ENCODE measurements at regions not wholly inside any gene's neighbourhood (a gene's known extent, or its start where the extent isn't known, plus 50 kb on each side); places are given as distances from the start of the nearest gene placed in this dataset.

GRCh38 chr21:15932726-15933125 lies 202.9 kb downstream of the USP25 start:
- Histone ChIP-seq H3K9me3 (ENCODE audit: control extremely low read depth in 1 of 5, control insufficient read depth in 4 of 5, insufficient read depth in 2 of 5, low read depth in 1 of 5, low read length in 4 of 5) (no peaks in the 10 kb centered on the region), H3K36me3 (ENCODE audit: control insufficient read depth in 4 of 4, insufficient read depth in 4 of 4, low read length in 3 of 4) (no peaks in the 10 kb centered on the region), H3K4me3 (ENCODE audit: control insufficient read depth in 1 of 7, extremely low read depth in 1 of 7, insufficient read depth in 4 of 7, low read depth in 2 of 7, low read length in 6 of 7) (no peak overlapping the region), H3K4me1 (ENCODE audit: control extremely low read depth in 1 of 4, control insufficient read depth in 4 of 4, insufficient read depth in 4 of 4, low read length in 3 of 4) (no peaks in the 10 kb centered on the region), H3K27me3 (replicated peaks in 2 of 5; ENCODE audit: control insufficient read depth in 4 of 5, insufficient read depth in 5 of 5, low read length in 4 of 5) (no peaks in the 10 kb centered on the region), H3K27ac (ENCODE audit: insufficient read depth in 1 of 2, low read depth in 1 of 2, low read length in 2 of 2, poor library complexity in 1 of 2, severe bottlenecking in 2 of 2) (no peak overlapping the region)
- ChIA-PET CTCF (no interaction called here), POLR2A (no interaction called here)
- WGBS (ENCODE audit: insufficient coverage): 96% methylated on average over 3 of the region's 5 CpGs
- no peak for DNase-seq

DNA sequence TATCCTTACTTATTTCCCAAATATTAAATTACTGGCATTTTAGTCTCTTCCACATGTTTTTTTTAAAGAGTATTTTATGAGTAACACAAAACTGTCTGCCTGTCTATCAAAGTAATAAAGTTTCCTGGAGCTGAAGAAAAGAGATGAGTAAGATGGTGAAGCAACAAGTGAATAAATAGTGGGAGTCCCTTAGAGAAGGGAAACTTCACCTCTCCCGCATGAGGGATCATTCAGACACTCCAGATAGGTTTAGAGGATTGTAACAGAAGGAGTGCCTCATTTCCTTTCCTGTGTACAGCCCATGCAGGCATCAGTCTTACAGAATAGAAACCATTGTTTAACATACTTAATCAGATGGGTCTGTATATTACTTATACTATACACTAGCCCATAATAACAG lies 205.7 kb downstream of the USP25 start:
- ChIA-PET POLR2A (no interaction called here), CTCF (no interaction called here)
- no peak overlapping the region for H3K27ac ChIP-seq (ENCODE audit: insufficient read depth in 1 of 2, low read depth in 1 of 2, low read length in 2 of 2, poor library complexity in 1 of 2, severe bottlenecking in 2 of 2)
- no peaks in the 10 kb centered on the region for H3K4me1 ChIP-seq (ENCODE audit: control extremely low read depth in 1 of 4, control insufficient read depth in 4 of 4, insufficient read depth in 4 of 4, low read length in 3 of 4)
- H3K36me3 ChIP-seq (ENCODE audit: control insufficient read depth in 4 of 4, insufficient read depth in 4 of 4, low read length in 3 of 4): no peaks in the 10 kb centered on the region
- DNase-seq: no peak
- H3K9me3 ChIP-seq (ENCODE audit: control extremely low read depth in 1 of 5, control insufficient read depth in 4 of 5, insufficient read depth in 2 of 5, low read depth in 1 of 5, low read length in 4 of 5): no peaks in the 10 kb centered on the region
- H3K4me3 ChIP-seq (ENCODE audit: control insufficient read depth in 1 of 7, extremely low read depth in 1 of 7, insufficient read depth in 4 of 7, low read depth in 2 of 7, low read length in 6 of 7): no peak overlapping the region
- H3K27me3 ChIP-seq (replicated peaks in 2 of 5; ENCODE audit: control insufficient read depth in 4 of 5, insufficient read depth in 5 of 5, low read length in 4 of 5): no peaks in the 10 kb centered on the region
- WGBS (ENCODE audit: insufficient coverage): 80% methylated on average over 1 of the region's 1 CpG

DNA sequence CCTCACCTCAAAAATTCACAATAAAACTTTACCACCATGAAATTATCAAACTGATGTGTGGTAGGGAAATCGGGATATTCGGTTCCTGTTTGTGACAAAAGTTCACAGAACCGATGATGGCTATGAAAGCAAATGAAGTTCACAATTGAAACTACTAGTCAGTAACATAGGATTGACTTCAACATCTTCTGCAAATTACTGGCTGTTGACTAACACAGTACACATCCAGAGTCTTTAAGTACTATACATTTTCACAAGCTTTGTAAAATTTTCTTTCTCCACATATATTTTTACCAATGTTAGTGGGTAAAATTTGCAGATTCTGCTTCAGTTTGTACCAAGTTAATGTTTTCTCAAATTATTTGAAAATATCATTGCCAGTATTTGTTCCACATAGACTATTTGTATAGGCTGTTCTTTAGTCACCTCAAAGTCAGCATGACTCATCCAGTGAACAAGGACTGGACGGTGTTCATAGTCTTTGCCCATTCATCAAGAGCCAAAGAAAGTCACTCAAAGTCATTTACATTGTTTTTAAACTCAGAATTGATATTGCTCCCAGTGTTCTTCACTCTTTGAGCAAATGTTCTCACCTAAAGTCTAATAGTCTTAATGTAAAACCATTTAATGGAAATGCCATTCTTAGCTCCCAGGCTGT lies 213.4 kb downstream of the USP25 start:
- Histone ChIP-seq H3K36me3 (ENCODE audit: control insufficient read depth in 4 of 4, insufficient read depth in 4 of 4, low read length in 3 of 4) (no peaks in the 10 kb centered on the region), H3K4me3 (ENCODE audit: control insufficient read depth in 1 of 7, extremely low read depth in 1 of 7, insufficient read depth in 4 of 7, low read depth in 2 of 7, low read length in 6 of 7) (no peak overlapping the region), H3K27me3 (replicated peaks in 2 of 5; ENCODE audit: control insufficient read depth in 4 of 5, insufficient read depth in 5 of 5, low read length in 4 of 5) (no peaks in the 10 kb centered on the region), H3K27ac (ENCODE audit: insufficient read depth in 1 of 2, low read depth in 1 of 2, low read length in 2 of 2, poor library complexity in 1 of 2, severe bottlenecking in 2 of 2) (no peak overlapping the region), H3K4me1 (ENCODE audit: control extremely low read depth in 1 of 4, control insufficient read depth in 4 of 4, insufficient read depth in 4 of 4, low read length in 3 of 4) (no peaks in the 10 kb centered on the region), H3K9me3 (ENCODE audit: control extremely low read depth in 1 of 5, control insufficient read depth in 4 of 5, insufficient read depth in 2 of 5, low read depth in 1 of 5, low read length in 4 of 5) (no peaks in the 10 kb centered on the region)
- no peak for DNase-seq
- ChIA-PET CTCF (interaction anchor here (0.6 kb wide), 1 partner anchor 1160 kb away, joined by 3 read pairs; no protein-coding TSS in a partner anchor), POLR2A (no interaction called here)
- WGBS (ENCODE audit: insufficient coverage): 100% methylated on average over 2 of the region's 4 CpGs

GRCh38 chr21:15947677-15948076 lies 217.9 kb downstream of the USP25 start:
- no peaks in the 10 kb centered on the region for H3K4me1 ChIP-seq (ENCODE audit: control extremely low read depth in 1 of 4, control insufficient read depth in 4 of 4, insufficient read depth in 4 of 4, low read length in 3 of 4)
- 70% methylated on average over 3 of the region's 6 CpGs for WGBS (ENCODE audit: insufficient coverage)
- ChIA-PET POLR2A (no interaction called here), CTCF (interaction anchor here (1.4 kb wide), 1 partner anchor 56 kb away, joined by 4 read pairs; no protein-coding TSS in a partner anchor)
- DNase-seq: no peak
- no peaks in the 10 kb centered on the region for H3K27me3 ChIP-seq (replicated peaks in 2 of 5; ENCODE audit: control insufficient read depth in 4 of 5, insufficient read depth in 5 of 5, low read length in 4 of 5)
- no peaks in the 10 kb centered on the region for H3K36me3 ChIP-seq (ENCODE audit: control insufficient read depth in 4 of 4, insufficient read depth in 4 of 4, low read length in 3 of 4)
- no peak overlapping the region for H3K4me3 ChIP-seq (ENCODE audit: control insufficient read depth in 1 of 7, extremely low read depth in 1 of 7, insufficient read depth in 4 of 7, low read depth in 2 of 7, low read length in 6 of 7)
- no peak overlapping the region for H3K27ac ChIP-seq (ENCODE audit: insufficient read depth in 1 of 2, low read depth in 1 of 2, low read length in 2 of 2, poor library complexity in 1 of 2, severe bottlenecking in 2 of 2)
- H3K9me3 ChIP-seq (ENCODE audit: control extremely low read depth in 1 of 5, control insufficient read depth in 4 of 5, insufficient read depth in 2 of 5, low read depth in 1 of 5, low read length in 4 of 5): peaks cover 0 to 1% (median 0%) of the 10 kb centered on the region in 5 experiments

DNA sequence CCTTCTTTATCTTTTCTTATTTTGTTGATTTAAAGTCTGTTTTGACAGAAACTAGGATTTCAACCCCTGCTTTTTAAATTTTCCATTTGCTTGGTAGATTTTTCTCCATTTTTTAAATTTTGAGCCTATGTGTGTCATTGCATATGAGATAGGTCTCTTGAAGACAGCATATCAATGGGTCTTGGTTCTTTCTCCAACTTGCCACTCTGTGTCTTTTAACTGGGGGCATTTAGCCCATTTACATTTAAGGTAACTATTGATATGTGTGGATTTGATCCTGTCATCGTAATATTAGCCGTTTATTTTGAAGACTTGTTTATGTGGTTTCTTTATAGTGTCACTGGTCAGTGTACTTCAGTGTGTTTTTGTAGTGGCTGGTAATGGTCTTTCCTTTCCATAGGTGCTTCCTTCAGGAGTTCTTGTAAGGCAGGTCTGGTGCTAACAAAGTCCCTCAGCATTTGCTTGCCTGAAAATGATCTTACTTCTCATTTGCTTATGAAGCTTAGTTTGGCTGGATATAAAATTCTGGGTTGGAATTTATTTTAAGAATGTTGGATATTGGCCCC lies 223.9 kb downstream of the USP25 start:
- H3K4me3 ChIP-seq (ENCODE audit: control insufficient read depth in 1 of 7, extremely low read depth in 1 of 7, insufficient read depth in 4 of 7, low read depth in 2 of 7, low read length in 6 of 7): no peak overlapping the region
- H3K27me3 ChIP-seq (replicated peaks in 2 of 5; ENCODE audit: control insufficient read depth in 4 of 5, insufficient read depth in 5 of 5, low read length in 4 of 5): no peaks in the 10 kb centered on the region
- H3K36me3 ChIP-seq (ENCODE audit: control insufficient read depth in 4 of 4, insufficient read depth in 4 of 4, low read length in 3 of 4): no peaks in the 10 kb centered on the region
- POLR2A ChIA-PET: no interaction called here
- CTCF ChIA-PET: no interaction called here
- WGBS (ENCODE audit: insufficient coverage): 100% methylated on average over 2 of the region's 2 CpGs
- H3K9me3 ChIP-seq (ENCODE audit: control extremely low read depth in 1 of 5, control insufficient read depth in 4 of 5, insufficient read depth in 2 of 5, low read depth in 1 of 5, low read length in 4 of 5): peaks cover 4 to 20% (median 11%) of the 10 kb centered on the region in 5 experiments
- no peaks in the 10 kb centered on the region for H3K4me1 ChIP-seq (ENCODE audit: control extremely low read depth in 1 of 4, control insufficient read depth in 4 of 4, insufficient read depth in 4 of 4, low read length in 3 of 4)
- no peak overlapping the region for H3K27ac ChIP-seq (ENCODE audit: insufficient read depth in 1 of 2, low read depth in 1 of 2, low read length in 2 of 2, poor library complexity in 1 of 2, severe bottlenecking in 2 of 2)
- peak in 1 of 3 donors; percentile 2 for DNase-seq

DNA sequence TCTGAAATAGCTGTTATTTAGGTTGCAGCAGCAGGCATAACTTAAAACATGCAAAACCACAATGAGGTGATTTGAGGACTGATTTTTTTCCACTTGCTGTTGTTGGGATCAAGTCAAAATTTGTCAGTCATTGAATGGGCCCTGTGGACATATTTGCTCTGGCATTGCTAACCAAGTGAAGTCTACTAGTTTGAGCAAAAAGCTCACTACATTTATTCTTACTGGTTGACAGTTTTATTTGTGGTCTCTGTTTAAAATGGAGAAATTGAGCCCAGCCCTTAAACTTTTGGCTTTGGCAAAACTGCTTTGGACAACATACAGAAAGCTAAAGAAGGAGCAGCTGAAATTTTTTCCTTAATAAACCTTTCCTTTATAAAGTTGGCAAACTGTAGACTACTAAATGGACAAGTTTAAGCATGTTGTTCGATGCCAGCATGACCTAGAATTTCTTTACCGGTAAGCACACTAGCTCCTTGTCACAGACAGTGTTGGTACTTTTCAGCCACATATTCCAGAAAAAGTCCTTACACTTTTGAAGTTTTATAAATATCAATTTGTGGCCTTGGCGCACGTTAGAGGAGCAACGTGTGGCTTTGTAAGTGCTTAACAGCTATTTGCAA lies 234.6 kb downstream of the USP25 start:
- H3K27ac ChIP-seq (ENCODE audit: insufficient read depth in 1 of 2, low read depth in 1 of 2, low read length in 2 of 2, poor library complexity in 1 of 2, severe bottlenecking in 2 of 2): no peak overlapping the region
- POLR2A ChIA-PET: no interaction called here
- DNase-seq: no peak
- no peaks in the 10 kb centered on the region for H3K4me1 ChIP-seq (ENCODE audit: control extremely low read depth in 1 of 4, control insufficient read depth in 4 of 4, insufficient read depth in 4 of 4, low read length in 3 of 4)
- 100% methylated on average over 2 of the region's 5 CpGs for WGBS (ENCODE audit: insufficient coverage)
- CTCF ChIA-PET: no interaction called here
- no peaks in the 10 kb centered on the region for H3K36me3 ChIP-seq (ENCODE audit: control insufficient read depth in 4 of 4, insufficient read depth in 4 of 4, low read length in 3 of 4)
- no peaks in the 10 kb centered on the region for H3K9me3 ChIP-seq (ENCODE audit: control extremely low read depth in 1 of 5, control insufficient read depth in 4 of 5, insufficient read depth in 2 of 5, low read depth in 1 of 5, low read length in 4 of 5)
- no peaks in the 10 kb centered on the region for H3K27me3 ChIP-seq (replicated peaks in 2 of 5; ENCODE audit: control insufficient read depth in 4 of 5, insufficient read depth in 5 of 5, low read length in 4 of 5)
- no peak overlapping the region for H3K4me3 ChIP-seq (ENCODE audit: control insufficient read depth in 1 of 7, extremely low read depth in 1 of 7, insufficient read depth in 4 of 7, low read depth in 2 of 7, low read length in 6 of 7)

DNA sequence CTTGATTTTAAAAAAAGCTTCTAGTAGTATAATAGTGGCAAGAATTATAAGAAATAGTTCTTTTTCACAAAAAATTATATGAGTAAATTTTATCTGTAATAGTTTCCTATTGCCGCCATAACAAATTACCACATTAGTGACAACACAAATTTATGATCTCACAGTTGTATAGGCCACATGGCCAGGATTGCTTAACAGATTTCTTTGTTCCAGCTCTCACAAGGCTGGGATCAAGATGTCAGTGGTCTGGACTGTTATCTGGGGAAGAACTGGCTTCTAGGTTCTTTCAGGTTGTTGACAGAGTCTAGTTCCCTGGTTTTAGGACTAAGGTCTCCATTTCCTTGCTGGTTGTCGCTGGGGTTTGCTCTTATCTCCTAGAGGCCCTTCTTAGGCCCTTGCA lies 236.4 kb downstream of the USP25 start:
- no peak for DNase-seq
- no peaks in the 10 kb centered on the region for H3K36me3 ChIP-seq (ENCODE audit: control insufficient read depth in 4 of 4, insufficient read depth in 4 of 4, low read length in 3 of 4)
- H3K27me3 ChIP-seq (replicated peaks in 2 of 5; ENCODE audit: control insufficient read depth in 4 of 5, insufficient read depth in 5 of 5, low read length in 4 of 5): no peaks in the 10 kb centered on the region
- no peaks in the 10 kb centered on the region for H3K9me3 ChIP-seq (ENCODE audit: control extremely low read depth in 1 of 5, control insufficient read depth in 4 of 5, insufficient read depth in 2 of 5, low read depth in 1 of 5, low read length in 4 of 5)
- no peaks in the 10 kb centered on the region for H3K4me1 ChIP-seq (ENCODE audit: control extremely low read depth in 1 of 4, control insufficient read depth in 4 of 4, insufficient read depth in 4 of 4, low read length in 3 of 4)
- 100% methylated on average over 1 of the region's 2 CpGs for WGBS (ENCODE audit: insufficient coverage)
- H3K27ac ChIP-seq (ENCODE audit: insufficient read depth in 1 of 2, low read depth in 1 of 2, low read length in 2 of 2, poor library complexity in 1 of 2, severe bottlenecking in 2 of 2): no peak overlapping the region
- ChIA-PET CTCF (no interaction called here), POLR2A (no interaction called here)
- no peak overlapping the region for H3K4me3 ChIP-seq (ENCODE audit: control insufficient read depth in 1 of 7, extremely low read depth in 1 of 7, insufficient read depth in 4 of 7, low read depth in 2 of 7, low read length in 6 of 7)
